Endothelial cell of umbilical vein (primary cell): ENCODE measurements at regions not wholly inside any gene's neighbourhood (a gene's known extent, or its start where the extent isn't known, plus 50 kb on each side); places are given as distances from the start of the nearest gene placed in this dataset.

Source experiments
- BruUV-seq: library from RNA; stranded (reverse); fragments of 400-500 nt; replicated peaks from 2 replicates; lab custom pipeline; 2021; lab: Mats Ljungman, UMichigan
- CTCF ChIA-PET: fragments of 300-600, 350-600 bp; sonication (Branson Sonifier 250); formaldehyde crosslinking; loops from one replicate; lab custom pipeline; 2021; ENCODE audit warnings: antibody characterized with exemption, inconsistent platforms; lab: Charles Lee
- POLR2A ChIA-PET: fragments of 300-600, 350-600 bp; sonication (Branson Sonifier 250); formaldehyde crosslinking; loops from one replicate; lab custom pipeline; 2021; ENCODE audit warnings: antibody characterized with exemption, inconsistent platforms; lab: Charles Lee
- DNase-seq: peaks from one replicate; pipeline ENCODE4 v3.0.0-alpha.2; 2011; ENCODE audit warnings: low read depth, low spot score
- FAIRE-seq: peaks from 2 replicates; lab custom pipeline; 2011; peaks lifted over from hg19 to GRCh38; lab: Jason Lieb, UNC
- H2AFZ ChIP-seq: 2 replicates; pipeline ENCODE4 v1.6.0; 2012; ENCODE audit warnings: low read depth, low read length, control low read depth, inconsistent platforms
- H3K27ac ChIP-seq: 2 replicates; pipeline ENCODE4 v1.5.1; 2011; ENCODE audit warnings: low read depth, mild to moderate bottlenecking, control low read depth, low read length, moderate library complexity; ENCODE audit not compliant: insufficient read depth
- H3K27me3 ChIP-seq, 2 experiments: 2 replicates each; pipeline versions ENCODE4 v1.6.0 to v1.6.1; 2011; ENCODE audit warnings: low read length in 2 of 2, mixed read lengths in 1 of 2; ENCODE audit not compliant: control insufficient read depth in 2 of 2, insufficient read depth in 2 of 2
- H3K36me3 ChIP-seq, 2 experiments: 2 replicates in 1 of 2; 3 replicates in 1 of 2; pipeline ENCODE4 v1.5.1; 2011; ENCODE audit warnings: low read length in 2 of 2, mild to moderate bottlenecking in 1 of 2, moderate library complexity in 1 of 2; ENCODE audit not compliant: control insufficient read depth in 2 of 2, insufficient read depth in 2 of 2; ENCODE audit errors: extremely low read depth in 1 of 2
- H3K4me1 ChIP-seq: 3 replicates; pipeline ENCODE4 v1.5.1; 2011; ENCODE audit warnings: mild to moderate bottlenecking, low read length; ENCODE audit not compliant: control insufficient read depth, insufficient read depth; ENCODE audit errors: extremely low read depth
- H3K4me2 ChIP-seq: 2 replicates; pipeline ENCODE4 v1.6.1; 2011; ENCODE audit warnings: low read length, control low read depth, mixed read lengths; ENCODE audit not compliant: insufficient read depth
- H3K4me3 ChIP-seq, 3 experiments: fragments of 200-600 bp in 1 of 3; sonication (generic), shearing (Covaris generic) in 1 of 3; replicated peaks in 1 of 3; 2 replicates each; pipeline ENCODE4 v1.5.1; 2011 to 2016; ENCODE audit warnings: control low read depth in 3 of 3, low read length in 3 of 3, mild to moderate bottlenecking in 2 of 3, inconsistent platforms in 1 of 3, low read depth in 1 of 3, moderate library complexity in 1 of 3; ENCODE audit not compliant: insufficient read depth in 1 of 3
- H3K79me2 ChIP-seq: 2 replicates; pipeline ENCODE4 v1.6.0; 2012; ENCODE audit warnings: low read length, inconsistent platforms; ENCODE audit not compliant: control insufficient read depth, insufficient read depth
- H3K9ac ChIP-seq: replicated peaks from 2 replicates; pipeline ENCODE3; 2011; ENCODE audit warnings: low read length, control low read depth; ENCODE audit not compliant: insufficient read depth; ENCODE audit errors: extremely low read depth
- H3K9me1 ChIP-seq: replicated peaks from 3 replicates; pipeline ENCODE4 v1.6.0; 2011; ENCODE audit warnings: mild to moderate bottlenecking, low read length; ENCODE audit not compliant: control insufficient read depth, insufficient read depth; ENCODE audit errors: extremely low read depth
- H3K9me3 ChIP-seq: replicated peaks from 2 replicates; pipeline ENCODE4 v1.5.1; 2012; ENCODE audit warnings: low read length, inconsistent platforms; ENCODE audit not compliant: control insufficient read depth, insufficient read depth
- H4K20me1 ChIP-seq: replicated peaks from 2 replicates; pipeline ENCODE3; 2011; ENCODE audit warnings: mild to moderate bottlenecking, low read length; ENCODE audit not compliant: control insufficient read depth, insufficient read depth; ENCODE audit errors: extremely low read depth
- CTCF ChIP-seq, 2 donors: IDR thresholded peaks; 1 replicate in 1 of 2; 2 replicates in 1 of 2; pipeline ENCODE4 v1.5.1; 2011; ENCODE audit warnings: low read length in 2 of 2, mild to moderate bottlenecking in 2 of 2, moderate library complexity in 2 of 2, control low read depth in 1 of 2, inconsistent platforms in 1 of 2, low read depth in 1 of 2; ENCODE audit not compliant: insufficient read depth in 1 of 2; ENCODE audit errors: extremely low read depth in 1 of 2
- EZH2 ChIP-seq: IDR thresholded peaks from 2 replicates; pipeline ENCODE4 v1.6.1; 2012; ENCODE audit warnings: borderline replicate concordance, low read depth, mild to moderate bottlenecking, moderate library complexity, low read length, inconsistent platforms; ENCODE audit not compliant: severe bottlenecking
- FOS ChIP-seq: IDR thresholded peaks from 2 replicates; pipeline ENCODE4 v1.6.1; 2011; ENCODE audit warnings: mild to moderate bottlenecking, low read length, moderate library complexity, borderline replicate concordance; ENCODE audit not compliant: insufficient read depth
- GATA2 ChIP-seq: IDR thresholded peaks from 2 replicates; pipeline ENCODE4 v1.7.0; 2011; ENCODE audit warnings: low read depth, mild to moderate bottlenecking, moderate library complexity, mixed read lengths, low read length; ENCODE audit not compliant: insufficient read length, insufficient read depth
- JUN ChIP-seq: IDR thresholded peaks from 2 replicates; pipeline ENCODE4 v1.6.1; 2011; ENCODE audit warnings: borderline replicate concordance, low read depth; ENCODE audit not compliant: insufficient read length, insufficient read depth
- MAX ChIP-seq: IDR thresholded peaks from 2 replicates; pipeline ENCODE4 v1.6.1; 2011; ENCODE audit not compliant: insufficient read depth, insufficient read length
- MYC ChIP-seq: IDR thresholded peaks from one replicate; pipeline ENCODE4 v1.6.1; 2011; ENCODE audit warnings: mild to moderate bottlenecking, low read depth, low read length
- POLR2A ChIP-seq: IDR thresholded peaks from 2 replicates; pipeline ENCODE4 v1.6.1; 2012; ENCODE audit warnings: low read depth, mild to moderate bottlenecking, control low read depth, low read length
- POLR2AphosphoS5 ChIP-seq: IDR thresholded peaks from 2 replicates; pipeline ENCODE4 v1.6.1; 2012; ENCODE audit warnings: low read depth, mild to moderate bottlenecking, control low read depth, low read length, moderate library complexity; ENCODE audit not compliant: insufficient read depth
- dilution Hi-C: fragments of 300-500 bp; cut with MboI; formaldehyde crosslinking; loops from one replicate; pipeline ENCODE4 v1.15.0; 2019; ENCODE audit warnings: low sequenced_read_pairs; ENCODE audit not compliant: extremely low pct_ligation_motif_present
- intact Hi-C: fragments of 100-400 bp; cut with micrococcal nuclease; formaldehyde crosslinking; loops from one replicate; pipeline ENCODE4 v1.10.0; 2022

GRCh38 chr16:87101903-87102302 lies 215.3 kb downstream of the C16orf95 start:
- no peak overlapping the region for H3K4me3 ChIP-seq
- H3K27ac ChIP-seq = no peak overlapping the region
- H2AFZ ChIP-seq = no peak overlapping the region
- no peaks in the 10 kb centered on the region for H3K9me3 ChIP-seq
- ChIA-PET POLR2A (no interaction called here), CTCF (interaction anchor here (0.8 to 1.3 kb wide), 2 partner anchors 15 to 24 kb away, joined by 3 read pairs; no protein-coding TSS in a partner anchor)
- no peaks in the 10 kb centered on the region for H3K79me2 ChIP-seq
- FAIRE-seq = no peak
- no peak for TF ChIP-seq MYC
- TF ChIP-seq FOS = no peak
- TF ChIP-seq CTCF (IDR thresholded peaks at IDR 0.05; ENCODE audit: extremely low read depth in 1 of 2, insufficient read depth in 1 of 2, low read depth in 1 of 2, low read length in 2 of 2) = no peak
- TF ChIP-seq POLR2AphosphoS5 = no peak
- no peak for TF ChIP-seq MAX
- no peak for TF ChIP-seq JUN
- no peak for TF ChIP-seq EZH2
- no peak for TF ChIP-seq POLR2A
- TF ChIP-seq GATA2 = no peak
- DNase-seq = no peak
- H3K9me1 ChIP-seq = no peaks in the 10 kb centered on the region
- no peaks in the 10 kb centered on the region for H3K36me3 ChIP-seq
- intact Hi-C loops (no loop called here), dilution Hi-C loops (no loop called here)
- no peak overlapping the region for H3K4me2 ChIP-seq
- H3K9ac ChIP-seq = no peak overlapping the region
- no peaks in the 10 kb centered on the region for H3K4me1 ChIP-seq
- no peaks in the 10 kb centered on the region for H4K20me1 ChIP-seq
- H3K27me3 ChIP-seq = peaks cover 13 to 14% of the 10 kb centered on the region in 2 experiments
- no TSS peak for BruUV-seq
